Transverse colon (tissue), 4 donors: ENCODE measurements at regions not wholly inside any gene's neighbourhood (a gene's known extent, or its start where the extent isn't known, plus 50 kb on each side); places are given as distances from the start of the nearest gene placed in this dataset.

Source experiments
- EP300 ChIP-seq: sonication (generic); formaldehyde crosslinking; IDR thresholded peaks from one replicate; pipeline ENCODE4 v1.6.1; 2017; ENCODE audit warnings: antibody characterized with exemption, low read depth
- POLR2A ChIP-seq: fragments of 450-650 bp; IDR thresholded peaks from one replicate; pipeline ENCODE4 v1.6.1; 2016; ENCODE audit warnings: antibody characterized with exemption, mild to moderate bottlenecking, moderate library complexity
- POLR2AphosphoS5 ChIP-seq, 3 donors: sonication (generic); formaldehyde crosslinking; IDR thresholded peaks; one replicate each; pipeline ENCODE4 v1.6.1; 2016; ENCODE audit warnings: antibody characterized with exemption in 3 of 3
- TF ChIP-seq, protein P1 (sequence below), 5 experiments: fragments of 200-600 bp in 3 of 5; fragments of 450-650 bp in 2 of 5; sonication (generic) in 3 of 5; IDR thresholded peaks; 1 replicate in 2 of 5; 2 replicates in 3 of 5; pipeline ENCODE4 v1.5.1; 2016 to 2017; ENCODE audit warnings: antibody characterized with exemption in 5 of 5, inconsistent platforms in 3 of 5, mild to moderate bottlenecking in 2 of 5, moderate library complexity in 1 of 5

DNA sequence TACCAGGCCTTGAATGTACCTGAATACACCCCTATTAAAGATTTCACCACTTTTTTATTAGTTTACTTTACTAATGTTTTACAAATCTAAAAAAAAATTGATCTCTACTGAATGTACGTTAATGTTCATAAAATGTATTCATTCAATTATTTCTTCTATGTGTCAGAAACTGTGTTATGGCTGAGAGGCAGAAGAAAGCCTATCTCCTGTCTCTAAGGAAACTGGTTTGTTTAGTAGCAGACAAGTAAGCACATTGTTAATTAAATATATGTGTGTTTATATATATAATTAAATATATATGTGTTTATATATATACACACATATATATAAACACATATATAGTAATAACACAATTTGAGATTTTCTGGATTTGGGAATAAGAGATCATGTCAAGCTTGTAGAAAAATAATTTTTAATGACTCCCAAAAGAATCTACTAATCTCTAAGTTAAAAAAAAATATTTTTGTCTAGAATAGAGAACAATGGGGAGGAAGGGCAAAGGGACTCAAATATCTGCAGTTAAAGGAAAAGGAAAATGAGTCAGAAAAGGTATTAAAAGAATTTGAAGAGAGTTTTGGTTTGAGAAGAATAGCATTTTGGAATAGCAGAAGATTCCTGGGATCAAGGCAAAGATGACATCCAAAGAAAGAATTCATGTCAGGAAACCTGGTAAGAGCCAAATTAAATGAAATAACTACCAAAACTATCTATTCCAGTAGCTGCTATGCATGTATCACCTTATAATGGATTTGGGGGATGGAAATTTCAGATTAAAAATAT lies 92.1 kb downstream of the CH25H start:
- TF ChIP-seq POLR2AphosphoS5 (IDR thresholded peaks at IDR 0.05) (no peak), EP300 (no peak), POLR2A (no peak)
- TF ChIP-seq, protein P1, sequence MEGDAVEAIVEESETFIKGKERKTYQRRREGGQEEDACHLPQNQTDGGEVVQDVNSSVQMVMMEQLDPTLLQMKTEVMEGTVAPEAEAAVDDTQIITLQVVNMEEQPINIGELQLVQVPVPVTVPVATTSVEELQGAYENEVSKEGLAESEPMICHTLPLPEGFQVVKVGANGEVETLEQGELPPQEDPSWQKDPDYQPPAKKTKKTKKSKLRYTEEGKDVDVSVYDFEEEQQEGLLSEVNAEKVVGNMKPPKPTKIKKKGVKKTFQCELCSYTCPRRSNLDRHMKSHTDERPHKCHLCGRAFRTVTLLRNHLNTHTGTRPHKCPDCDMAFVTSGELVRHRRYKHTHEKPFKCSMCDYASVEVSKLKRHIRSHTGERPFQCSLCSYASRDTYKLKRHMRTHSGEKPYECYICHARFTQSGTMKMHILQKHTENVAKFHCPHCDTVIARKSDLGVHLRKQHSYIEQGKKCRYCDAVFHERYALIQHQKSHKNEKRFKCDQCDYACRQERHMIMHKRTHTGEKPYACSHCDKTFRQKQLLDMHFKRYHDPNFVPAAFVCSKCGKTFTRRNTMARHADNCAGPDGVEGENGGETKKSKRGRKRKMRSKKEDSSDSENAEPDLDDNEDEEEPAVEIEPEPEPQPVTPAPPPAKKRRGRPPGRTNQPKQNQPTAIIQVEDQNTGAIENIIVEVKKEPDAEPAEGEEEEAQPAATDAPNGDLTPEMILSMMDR (IDR thresholded peaks at IDR 0.05): no peak
